Neutrophil (primary cell): ENCODE measurements at regions not wholly inside any gene's neighbourhood (a gene's known extent, or its start where the extent isn't known, plus 50 kb on each side); places are given as distances from the start of the nearest gene placed in this dataset.

Source experiments
- H3K27ac ChIP-seq: fragments of 200-600 bp; sonication (generic); 2 replicates; pipeline ENCODE4 v1.5.1; 2016; ENCODE audit warnings: mild to moderate bottlenecking, moderate library complexity
- H3K27me3 ChIP-seq: fragments of 200-600 bp; sonication (generic); 2 replicates; pipeline ENCODE4 v1.6.0; 2016; ENCODE audit warnings: mild to moderate bottlenecking
- H3K36me3 ChIP-seq: fragments of 200-600 bp; sonication (generic); 2 replicates; pipeline ENCODE4 v1.5.1; 2017
- H3K4me1 ChIP-seq, 2 experiments: fragments of 200-600 bp in 1 of 2; sonication (generic) in 1 of 2; 1 replicate in 1 of 2; 2 replicates in 1 of 2; pipeline versions ENCODE4 v1.5.1 to v1.6.1; 2013 to 2016; ENCODE audit warnings: low read depth in 1 of 2, low read length in 1 of 2, mild to moderate bottlenecking in 1 of 2, moderate library complexity in 1 of 2; ENCODE audit not compliant: control insufficient read depth in 1 of 2, insufficient read depth in 1 of 2
- H3K4me3 ChIP-seq, 2 experiments: fragments of 200-600 bp in 1 of 2; sonication (generic) in 1 of 2; 1 replicate in 1 of 2; 2 replicates in 1 of 2; pipeline ENCODE4 v1.5.1; 2013 to 2016; ENCODE audit warnings: low read depth in 1 of 2, low read length in 1 of 2, mild to moderate bottlenecking in 1 of 2, moderate library complexity in 1 of 2
- H3K9me3 ChIP-seq: fragments of 200-600 bp; sonication (generic); 2 replicates; pipeline ENCODE4 v1.5.1; 2016
- TF ChIP-seq, protein P1 (sequence below): fragments of 200-600 bp; sonication (generic); IDR thresholded peaks from 2 replicates; pipeline ENCODE4 v1.5.1; 2016; ENCODE audit warnings: antibody characterized with exemption

DNA sequence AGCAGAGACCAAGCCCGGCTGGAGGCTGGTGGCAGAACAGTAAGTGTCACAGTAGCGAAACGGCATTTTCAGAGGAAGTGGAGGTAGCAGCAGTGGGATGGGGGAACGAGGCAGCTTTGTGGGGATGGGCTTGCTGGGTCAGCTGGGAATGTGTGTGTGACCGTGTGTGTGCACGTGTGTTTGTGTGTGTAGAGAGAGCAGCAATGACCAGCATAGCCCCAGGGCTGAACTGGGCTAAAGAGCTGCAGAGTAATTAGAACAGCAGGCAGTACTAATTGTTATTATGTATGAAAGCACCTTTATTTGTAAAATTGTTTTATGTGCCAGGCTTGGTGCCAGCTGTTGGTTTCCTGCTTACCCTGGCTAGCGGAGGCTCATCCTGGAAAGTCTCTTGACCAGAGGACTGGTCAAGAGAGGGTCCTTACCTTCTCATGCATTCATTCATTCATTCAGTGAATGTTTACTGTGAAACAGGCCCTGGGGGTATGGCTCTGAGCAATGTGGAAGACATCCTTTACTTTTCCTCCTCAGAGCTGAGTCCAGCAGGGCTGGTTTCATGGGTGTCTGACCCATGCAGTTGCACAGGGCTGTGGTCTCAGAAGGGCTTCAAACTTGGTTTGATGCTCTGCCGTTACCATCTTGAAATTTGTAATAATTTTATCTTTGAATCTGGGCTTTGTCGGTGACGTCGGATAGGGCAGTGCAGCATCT, 184.6 kb downstream of the SEC23IP start:
- TF ChIP-seq, protein P1, sequence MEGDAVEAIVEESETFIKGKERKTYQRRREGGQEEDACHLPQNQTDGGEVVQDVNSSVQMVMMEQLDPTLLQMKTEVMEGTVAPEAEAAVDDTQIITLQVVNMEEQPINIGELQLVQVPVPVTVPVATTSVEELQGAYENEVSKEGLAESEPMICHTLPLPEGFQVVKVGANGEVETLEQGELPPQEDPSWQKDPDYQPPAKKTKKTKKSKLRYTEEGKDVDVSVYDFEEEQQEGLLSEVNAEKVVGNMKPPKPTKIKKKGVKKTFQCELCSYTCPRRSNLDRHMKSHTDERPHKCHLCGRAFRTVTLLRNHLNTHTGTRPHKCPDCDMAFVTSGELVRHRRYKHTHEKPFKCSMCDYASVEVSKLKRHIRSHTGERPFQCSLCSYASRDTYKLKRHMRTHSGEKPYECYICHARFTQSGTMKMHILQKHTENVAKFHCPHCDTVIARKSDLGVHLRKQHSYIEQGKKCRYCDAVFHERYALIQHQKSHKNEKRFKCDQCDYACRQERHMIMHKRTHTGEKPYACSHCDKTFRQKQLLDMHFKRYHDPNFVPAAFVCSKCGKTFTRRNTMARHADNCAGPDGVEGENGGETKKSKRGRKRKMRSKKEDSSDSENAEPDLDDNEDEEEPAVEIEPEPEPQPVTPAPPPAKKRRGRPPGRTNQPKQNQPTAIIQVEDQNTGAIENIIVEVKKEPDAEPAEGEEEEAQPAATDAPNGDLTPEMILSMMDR = no peak
- Histone ChIP-seq H3K9me3 (peaks cover 6% of the 10 kb centered on the region), H3K4me3 (no peak overlapping the region), H3K36me3 (no peaks in the 10 kb centered on the region), H3K27ac (no peak overlapping the region), H3K27me3 (peaks cover 8% of the 10 kb centered on the region), H3K4me1 (no peaks in the 10 kb centered on the region)

DNA sequence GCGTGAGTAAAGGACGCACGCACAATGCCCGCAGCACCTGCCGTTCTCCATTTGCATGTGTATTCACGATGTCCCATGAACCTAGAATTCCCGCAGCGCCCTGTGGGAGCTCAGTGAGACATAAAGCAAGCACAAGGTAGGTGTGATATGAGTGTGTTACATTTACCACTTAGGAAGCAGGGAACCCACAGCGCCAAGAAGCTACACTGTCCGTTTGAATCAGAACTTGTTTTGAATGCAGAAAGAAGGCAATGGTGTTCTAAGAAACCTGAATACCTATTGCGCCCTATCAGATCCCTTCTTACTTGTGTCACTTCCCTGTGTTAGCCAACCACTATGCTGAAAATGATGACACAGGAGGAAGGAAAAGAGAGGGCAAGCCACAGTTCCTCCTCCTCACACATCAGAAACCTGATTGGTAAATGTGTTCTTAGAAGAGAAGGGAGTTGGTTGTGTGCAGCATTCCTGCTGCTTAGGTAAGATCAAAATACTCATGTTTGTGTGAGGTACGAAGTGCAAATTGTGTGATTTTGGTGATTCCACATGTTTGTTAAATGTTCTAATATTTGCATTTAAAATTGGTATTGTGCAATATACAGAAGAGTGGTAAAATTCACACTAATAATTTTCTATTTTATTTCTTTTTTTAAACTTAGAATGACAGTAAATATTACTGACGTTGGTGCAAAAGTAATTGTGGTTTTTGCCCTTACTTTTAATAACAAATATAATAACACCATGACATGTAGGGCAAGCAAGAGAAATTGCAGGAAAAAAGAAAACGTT, 185.4 kb downstream of the SEC23IP start:
- TF ChIP-seq, protein P1 = no peak
- no peak overlapping the region for H3K4me3 ChIP-seq
- H3K9me3 ChIP-seq = peaks cover 6% of the 10 kb centered on the region
- peaks cover 8% of the 10 kb centered on the region for H3K27me3 ChIP-seq
- no peak overlapping the region for H3K27ac ChIP-seq
- H3K36me3 ChIP-seq = no peaks in the 10 kb centered on the region
- H3K4me1 ChIP-seq = no peaks in the 10 kb centered on the region

DNA sequence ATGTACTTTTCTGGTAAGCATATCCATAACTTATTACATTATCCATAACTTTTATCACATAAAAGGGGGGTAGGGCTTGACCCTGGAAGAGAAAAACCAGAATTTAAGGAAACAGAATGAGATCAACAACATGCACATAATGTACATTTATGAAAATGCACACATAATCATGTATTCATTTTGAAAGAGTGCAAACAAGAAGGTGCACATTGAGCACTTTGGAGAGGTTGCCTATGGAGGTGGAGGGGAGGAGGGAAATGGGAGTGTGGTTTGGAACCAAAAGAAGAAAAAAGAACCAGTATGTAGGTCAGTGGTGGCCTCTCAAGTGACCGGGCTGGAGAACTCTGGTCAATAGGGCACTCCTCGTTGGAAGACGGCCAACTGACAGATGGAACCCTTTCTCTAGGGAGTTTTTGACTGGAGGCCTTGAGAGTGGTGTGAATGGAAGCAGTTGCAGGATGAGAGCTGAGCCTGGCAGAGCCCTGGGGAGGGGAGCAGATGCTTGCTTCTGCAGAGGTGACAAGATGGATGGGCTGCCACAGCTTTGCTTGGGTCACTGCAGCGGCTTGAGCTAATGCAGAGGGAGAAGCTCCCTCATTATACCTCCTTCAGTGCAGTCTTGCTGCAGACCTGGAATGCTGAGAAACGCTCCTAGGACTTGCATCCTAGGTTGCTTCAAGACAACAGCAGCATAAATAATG, 192.7 kb downstream of the SEC23IP start:
- TF ChIP-seq, protein P1 = no peak
- H3K27ac ChIP-seq = no peak overlapping the region
- H3K27me3 ChIP-seq = no peaks in the 10 kb centered on the region
- H3K36me3 ChIP-seq = no peaks in the 10 kb centered on the region
- H3K9me3 ChIP-seq = no peaks in the 10 kb centered on the region
- H3K4me1 ChIP-seq = no peaks in the 10 kb centered on the region
- H3K4me3 ChIP-seq = no peak overlapping the region

DNA sequence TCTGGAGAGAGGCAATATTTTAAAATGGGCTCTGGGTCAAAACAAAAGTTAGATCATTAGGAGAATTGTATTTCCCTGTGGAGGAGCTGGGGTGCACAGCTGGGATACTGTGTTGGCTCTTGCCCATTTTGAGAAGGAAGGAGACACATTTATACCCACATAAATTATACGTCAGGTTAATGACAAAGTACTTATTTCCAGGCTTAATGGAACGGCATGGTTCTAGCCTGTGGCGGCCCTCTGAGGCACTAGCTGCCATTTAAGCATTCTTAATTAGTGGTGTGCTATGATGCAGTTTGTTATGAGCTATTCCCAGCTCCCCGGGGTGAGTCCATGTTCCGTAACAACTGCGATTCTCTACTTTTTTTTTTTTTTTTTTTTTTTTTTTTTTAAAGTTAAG, 193.5 kb downstream of the SEC23IP start:
- H3K27me3 ChIP-seq = no peaks in the 10 kb centered on the region
- TF ChIP-seq, protein P1 = no peak
- no peaks in the 10 kb centered on the region for H3K36me3 ChIP-seq
- H3K9me3 ChIP-seq = no peaks in the 10 kb centered on the region
- no peak overlapping the region for H3K27ac ChIP-seq
- H3K4me1 ChIP-seq = no peaks in the 10 kb centered on the region
- no peak overlapping the region for H3K4me3 ChIP-seq

DNA sequence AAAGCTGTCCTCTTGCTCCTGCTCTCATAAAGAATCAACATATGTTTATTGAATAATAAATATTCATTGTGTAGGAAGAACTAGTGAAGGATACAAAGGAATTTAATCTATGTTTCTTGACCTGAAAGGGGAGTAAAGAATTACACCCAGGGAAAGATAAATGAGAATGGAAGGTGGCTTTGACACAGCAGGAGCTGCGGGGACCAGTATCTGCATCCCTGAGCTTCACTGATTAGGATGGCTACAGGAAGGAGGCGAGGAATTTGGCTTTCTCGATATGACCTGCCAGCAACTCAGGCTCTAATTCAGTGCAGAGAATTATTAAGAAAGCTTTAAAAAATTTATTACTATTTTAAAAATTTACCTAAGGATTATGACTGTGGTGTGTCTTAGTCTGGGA, 194.6 kb downstream of the SEC23IP start:
- no peaks in the 10 kb centered on the region for H3K4me1 ChIP-seq
- H3K36me3 ChIP-seq = no peaks in the 10 kb centered on the region
- no peak overlapping the region for H3K4me3 ChIP-seq
- no peaks in the 10 kb centered on the region for H3K9me3 ChIP-seq
- TF ChIP-seq, protein P1 = no peak
- H3K27me3 ChIP-seq = no peaks in the 10 kb centered on the region
- no peak overlapping the region for H3K27ac ChIP-seq
